Spleen (tissue), 7 donors: ENCODE measurements at regions not wholly inside any gene's neighbourhood (a gene's known extent, or its start where the extent isn't known, plus 50 kb on each side); places are given as distances from the start of the nearest gene placed in this dataset.

ENCODE experiments used
- CTCF ChIP-seq, 11 experiments: fragments of 200-600 bp in 7 of 11; fragments of 450-650 bp in 4 of 11; sonication (generic) in 4 of 11; IDR thresholded peaks in 8 of 11; conservative IDR thresholded peaks in 3 of 11; 1 replicate in 7 of 11; 2 replicates in 4 of 11; pipeline versions ENCODE4 v1.4.0 to v1.8.0; 2016 to 2021; ENCODE audit warnings: antibody characterized with exemption in 11 of 11, inconsistent platforms in 4 of 11, mild to moderate bottlenecking in 1 of 11
- POLR2A ChIP-seq, 3 donors: fragments of 450-650 bp; IDR thresholded peaks; one replicate each; pipeline ENCODE4 v1.5.1; 2017; ENCODE audit warnings: antibody characterized with exemption in 3 of 3, mild to moderate bottlenecking in 1 of 3
- POLR2AphosphoS5 ChIP-seq, 3 donors: sonication (generic); formaldehyde crosslinking; IDR thresholded peaks; one replicate each; pipeline ENCODE4 v1.5.1; 2017; ENCODE audit warnings: antibody characterized with exemption in 3 of 3
- donor health status: DM: no; HTN: no; CAD: no; lungs with moderate emphysema.
- donor health status: DM: no; HTN: no; CAD: no.
- donor health status: DM: no; HTN: no; CAD: no.

- TF ChIP-seq POLR2A (IDR thresholded peaks at IDR 0.05) = no peak
- TF ChIP-seq POLR2AphosphoS5 (IDR thresholded peaks at IDR 0.05) = no peak
- no peak for TF ChIP-seq CTCF (IDR thresholded peaks at IDR 0.05 in 8 of 11, conservative IDR thresholded peaks at IDR 0.05 in 3 of 11)
These were observed 193.2 kb upstream of the MEX3C start for GRCh38 chr18:51390702-51391101.
